A673 (cell line): ENCODE measurements at regions not wholly inside any gene's neighbourhood (a gene's known extent, or its start where the extent isn't known, plus 50 kb on each side); places are given as distances from the start of the nearest gene placed in this dataset.
"Not testable (repeated sequence)": the region's sequence is repeated elsewhere in the genome, so short reads cannot be mapped to it uniquely, and the experiment has no call there.

Experiments
- BruUV-seq: library from RNA; stranded (reverse); fragments of 400-500 nt; replicated peaks from 2 replicates; lab custom pipeline; 2021; lab: Mats Ljungman, UMichigan
- CTCF ChIA-PET: fragments of 300-600 bp; sonication (Branson Sonifier 250); formaldehyde crosslinking; loops from one replicate; lab custom pipeline; 2022; ENCODE audit warnings: antibody characterized with exemption; lab: Charles Lee
- POLR2A ChIA-PET: fragments of 300-600 bp; sonication (Branson Sonifier 250); formaldehyde crosslinking; loops from one replicate; lab custom pipeline; 2022; ENCODE audit warnings: antibody characterized with exemption; ENCODE audit not compliant: low non-redundant PET; lab: Charles Lee
- DNase-seq: peaks from one replicate; pipeline ENCODE4 v3.0.0-alpha.2; 2015; ENCODE audit warnings: low spot score
- H3K27ac ChIP-seq: fragments of 200-600 bp; sonication (generic); 2 replicates; pipeline ENCODE4 v1.5.1; 2016; ENCODE audit warnings: mixed run types, low read depth, mild to moderate bottlenecking, mixed read lengths, antibody characterized with exemption, low read length; ENCODE audit not compliant: poor library complexity, severe bottlenecking
- H3K27me3 ChIP-seq: fragments of 200-600 bp; sonication (generic); replicated peaks from 2 replicates; pipeline ENCODE4 v1.6.1; 2017; ENCODE audit warnings: mixed run types, low read depth, mild to moderate bottlenecking, mixed read lengths, antibody characterized with exemption, low read length; ENCODE audit not compliant: insufficient read depth, poor library complexity
- H3K36me3 ChIP-seq: fragments of 200-600 bp; sonication (generic); 2 replicates; pipeline ENCODE4 v1.6.1; 2016; ENCODE audit warnings: mixed run types, mild to moderate bottlenecking, mixed read lengths, antibody characterized with exemption, low read length; ENCODE audit not compliant: insufficient read depth, poor library complexity, severe bottlenecking
- H3K4me1 ChIP-seq: fragments of 200-600 bp; sonication (generic); 2 replicates; pipeline ENCODE4 v1.6.1; 2017; ENCODE audit warnings: mixed run types, mild to moderate bottlenecking, mixed read lengths, antibody characterized with exemption, low read length; ENCODE audit not compliant: insufficient read depth, poor library complexity, severe bottlenecking
- H3K4me3 ChIP-seq: fragments of 200-600 bp; sonication (generic); 2 replicates; pipeline ENCODE4 v1.5.1; 2016; ENCODE audit warnings: low read depth, mixed run types, mild to moderate bottlenecking, mixed read lengths, low read length; ENCODE audit not compliant: poor library complexity, severe bottlenecking
- H3K9me3 ChIP-seq: fragments of 200-600 bp; sonication (generic); 2 replicates; pipeline ENCODE4 v1.6.1; 2016; ENCODE audit warnings: mixed run types, low read depth, mild to moderate bottlenecking, mixed read lengths, antibody characterized with exemption, low read length; ENCODE audit not compliant: poor library complexity, severe bottlenecking
- CTCF ChIP-seq: fragments of 300-800, 200-600 bp; sonication (generic); conservative IDR thresholded peaks from 2 replicates; pipeline ENCODE4 v1.5.1; 2017; ENCODE audit warnings: low read depth, mild to moderate bottlenecking, antibody characterized with exemption, low read length, moderate library complexity, mixed read lengths
- EZH2 ChIP-seq: fragments of 200-600 bp; sonication (generic); IDR thresholded peaks from 2 replicates; pipeline ENCODE4 v1.6.1; 2017; ENCODE audit warnings: borderline replicate concordance, low read depth, mild to moderate bottlenecking, mixed read lengths, antibody characterized with exemption, low read length; ENCODE audit not compliant: poor library complexity, severe bottlenecking
- intact Hi-C: fragments of 100-400 bp; cut with micrococcal nuclease; formaldehyde crosslinking; loops from one replicate; pipeline ENCODE4 v1.10.0; 2022; ENCODE audit not compliant: unreplicated experiment

DNA sequence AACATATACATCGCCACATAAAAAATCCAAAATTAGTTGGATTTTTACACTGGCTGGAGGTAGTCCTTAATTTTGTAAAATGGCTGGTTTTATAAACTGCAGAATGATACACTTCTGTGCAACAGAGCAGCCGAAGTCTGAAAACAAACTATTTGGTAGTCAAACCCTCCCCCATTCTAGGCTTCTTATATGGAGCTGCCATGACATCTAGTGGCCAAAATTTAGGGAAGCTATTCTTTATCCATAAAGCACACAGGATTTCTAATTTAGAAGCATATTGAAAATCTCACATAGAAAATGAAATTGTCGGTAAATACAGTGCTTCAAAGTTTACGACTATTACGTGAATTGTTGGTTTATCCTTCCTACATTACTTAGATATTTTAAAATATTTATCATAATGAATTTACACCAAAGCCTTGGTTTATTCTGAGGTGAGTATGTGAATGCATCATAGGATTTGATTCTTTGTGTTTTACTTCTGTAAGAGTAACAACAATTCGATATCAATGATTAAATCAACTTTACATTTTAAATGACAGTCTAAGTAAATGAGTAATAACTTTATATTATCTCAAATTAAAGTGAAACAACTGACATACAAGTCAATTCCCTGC, 113.4 kb upstream of the FAM241A start:
- H3K4me1 ChIP-seq = peaks cover 17% of the 10 kb centered on the region
- ChIA-PET CTCF (interaction anchor here (1.6 kb wide), 1 partner anchor 177 kb away, joined by 6 read pairs; no protein-coding TSS in a partner anchor), POLR2A (no interaction called here)
- BruUV-seq = no TSS peak
- no peaks in the 10 kb centered on the region for H3K9me3 ChIP-seq
- peak; percentile 76 for DNase-seq
- H3K36me3 ChIP-seq = no peaks in the 10 kb centered on the region
- intact Hi-C loops = loop anchor here (1.0 to 5.0 kb wide), 4 partner anchors 87 to 1395 kb away; no protein-coding TSS in a partner anchor
- no peaks in the 10 kb centered on the region for H3K27me3 ChIP-seq
- TF ChIP-seq EZH2 (no peak), CTCF (peak; percentile 78)
- H3K27ac ChIP-seq = no peak overlapping the region
- no peak overlapping the region for H3K4me3 ChIP-seq

GRCh38 chr4:112036886-112037285, 108.4 kb upstream of the FAM241A start:
- no TSS peak for BruUV-seq
- intact Hi-C loops = no loop called here
- POLR2A ChIA-PET = no interaction called here
- DNase-seq = no peak
- Histone ChIP-seq H3K27ac (no peak overlapping the region), H3K4me3 (no peak overlapping the region), H3K36me3 (no peaks in the 10 kb centered on the region), H3K27me3 (no peaks in the 10 kb centered on the region), H3K4me1 (no peaks in the 10 kb centered on the region), H3K9me3 (no peaks in the 10 kb centered on the region)
- TF ChIP-seq EZH2 = no peak
- no peak for TF ChIP-seq CTCF
- CTCF ChIA-PET = no interaction called here

GRCh38 chr4:112038861-112039260, 106.4 kb upstream of the FAM241A start:
- POLR2A ChIA-PET = no interaction called here
- H3K36me3 ChIP-seq = no peaks in the 10 kb centered on the region
- H3K9me3 ChIP-seq = no peaks in the 10 kb centered on the region
- CTCF ChIA-PET = interaction anchor here (0.6 kb wide), 1 partner anchor 398 kb away, joined by 3 read pairs; no protein-coding TSS in a partner anchor
- TF ChIP-seq EZH2 (no peak), CTCF (no peak)
- no peaks in the 10 kb centered on the region for H3K27me3 ChIP-seq
- BruUV-seq = no TSS peak
- no peak overlapping the region for H3K4me3 ChIP-seq
- H3K4me1 ChIP-seq = no peaks in the 10 kb centered on the region
- intact Hi-C loops = no loop called here
- DNase-seq = no peak
- H3K27ac ChIP-seq = no peak overlapping the region

GRCh38 chr4:112049119-112049518, 96.1 kb upstream of the FAM241A start:
- H3K9me3 ChIP-seq, DNase-seq, H3K4me1 ChIP-seq, intact Hi-C loops, POLR2A ChIA-PET, BruUV-seq, H3K4me3 ChIP-seq, H3K27me3 ChIP-seq, CTCF ChIA-PET, H3K36me3 ChIP-seq, H3K27ac ChIP-seq: not testable (repeated sequence)
